HUDEP-2 (cell line): ENCODE measurements at regions not wholly inside any gene's neighbourhood (a gene's known extent, or its start where the extent isn't known, plus 50 kb on each side); places are given as distances from the start of the nearest gene placed in this dataset.
"Not testable (repeated sequence)": the region's sequence is repeated elsewhere in the genome, so short reads cannot be mapped to it uniquely, and the experiment has no call there.

Experiments
- DNase-seq, 76 experiments: peaks; one replicate each; lab custom pipeline; 2025; ENCODE audit not compliant: unreplicated experiment in 76 of 76; lab: John Stamatoyannopoulos, UW

DNA sequence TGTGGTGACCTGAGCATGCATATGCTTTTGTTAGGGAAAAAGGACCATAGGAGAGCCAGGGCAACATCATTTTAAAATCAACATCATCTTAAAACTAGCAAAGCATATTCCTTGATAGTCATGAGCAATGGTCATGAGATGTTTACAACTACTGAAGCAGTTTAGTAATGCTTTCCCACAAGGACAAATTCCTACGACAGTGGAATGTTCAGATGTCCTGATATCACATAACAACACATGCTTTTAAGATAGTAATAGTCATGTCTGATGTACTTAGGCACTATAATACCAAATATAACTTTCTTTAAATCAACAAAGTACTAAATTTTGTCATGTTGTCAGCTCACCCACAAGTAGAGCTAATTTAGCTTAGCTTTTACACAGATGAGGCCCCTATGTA lies 370.3 kb downstream of the HTR1B start:
- DNase-seq: no peak

DNA sequence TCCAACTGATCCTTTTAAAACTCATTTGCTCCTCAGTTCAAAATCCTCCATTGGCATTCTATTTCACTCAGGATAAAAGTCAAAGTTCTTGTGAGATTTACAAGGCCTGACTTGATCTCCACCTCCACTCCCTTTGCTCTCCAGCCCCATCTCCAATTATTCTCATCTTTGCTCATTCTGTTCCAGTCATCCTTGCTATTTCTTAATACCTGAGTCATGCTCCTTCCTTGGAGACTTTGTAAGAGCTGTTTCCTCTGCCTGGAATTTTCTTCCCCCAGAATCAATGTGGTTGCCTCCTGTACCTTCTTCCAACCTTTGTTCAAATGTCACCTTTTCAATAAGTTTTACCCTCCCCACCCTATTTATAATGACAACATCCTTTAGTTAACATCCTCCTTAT lies 373.5 kb downstream of the HTR1B start:
- no peak for DNase-seq

DNA sequence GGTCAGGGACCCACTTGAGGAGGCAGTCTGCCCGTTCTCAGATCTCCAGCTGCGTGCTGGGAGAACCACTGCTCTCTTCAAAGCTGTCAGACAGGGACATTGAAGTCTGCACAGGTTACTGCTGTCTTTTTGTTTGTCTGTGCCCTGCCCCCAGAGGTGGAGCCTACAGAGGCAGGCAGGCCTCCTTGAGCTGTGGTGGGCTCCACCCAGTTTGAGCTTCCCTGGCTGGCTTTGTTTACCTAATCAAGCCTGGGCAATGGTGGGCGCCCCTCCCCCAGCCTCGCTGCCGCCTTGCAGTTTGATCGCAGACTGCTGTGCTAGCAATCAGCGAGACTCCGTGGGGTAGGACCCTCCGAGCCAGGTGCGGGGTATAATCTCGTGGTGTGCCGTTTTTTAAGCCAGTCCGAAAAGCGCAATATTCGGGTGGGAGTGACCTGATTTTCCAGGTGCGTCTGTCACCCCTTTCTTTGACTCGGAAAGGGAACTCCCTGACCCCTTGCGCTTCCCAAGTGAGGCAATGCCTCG lies 375.4 kb downstream of the HTR1B start:
- DNase-seq: not testable (repeated sequence)

DNA sequence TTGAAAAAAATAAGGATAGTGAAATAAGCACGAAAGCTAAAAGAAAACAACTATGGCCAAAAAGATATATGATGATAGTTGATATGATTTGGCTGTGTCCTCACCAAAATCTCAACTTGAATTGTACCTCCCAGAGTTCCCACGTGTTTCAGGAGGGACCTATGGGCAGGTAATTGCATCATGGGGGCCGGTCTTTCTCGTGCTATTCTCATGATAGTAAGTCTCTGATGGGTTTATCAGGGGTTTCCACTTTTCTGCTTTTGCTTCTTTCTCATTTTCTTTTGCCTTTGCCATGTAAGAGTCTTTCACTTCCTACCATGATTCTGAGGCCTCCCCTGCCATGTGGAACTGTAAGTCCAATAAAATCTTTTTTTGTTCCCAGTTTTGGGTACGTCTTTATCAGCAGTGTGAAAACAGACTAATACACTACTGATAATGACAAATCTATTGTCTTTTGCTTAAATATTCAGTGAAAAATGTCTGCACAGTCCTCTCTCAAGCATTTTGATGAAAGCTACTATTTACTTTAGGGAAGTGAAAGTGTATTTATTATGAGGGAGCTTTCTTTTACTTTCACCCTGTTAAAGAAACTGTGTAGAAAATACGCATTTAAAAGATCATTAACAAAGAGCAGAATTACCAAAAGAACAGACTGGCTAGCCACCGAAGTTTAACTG lies 389.1 kb downstream of the HTR1B start:
- DNase-seq: no peak

DNA sequence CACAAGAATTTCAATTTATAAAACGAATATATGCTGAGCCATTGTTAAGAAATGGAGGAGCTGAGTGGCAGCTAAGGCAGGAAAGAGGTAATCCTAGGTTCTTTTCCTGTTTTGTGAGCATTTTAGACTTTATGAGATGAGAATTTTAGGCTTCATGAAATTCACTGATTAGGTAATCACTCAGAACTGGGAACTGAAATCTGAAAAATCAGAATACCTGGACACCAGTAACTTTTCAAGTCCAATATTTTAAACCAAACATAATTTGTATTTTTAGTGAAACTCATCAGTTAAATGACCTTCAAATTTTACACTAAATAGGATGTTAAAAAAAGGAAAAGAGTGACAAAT lies 389.9 kb downstream of the HTR1B start:
- no peak for DNase-seq

DNA sequence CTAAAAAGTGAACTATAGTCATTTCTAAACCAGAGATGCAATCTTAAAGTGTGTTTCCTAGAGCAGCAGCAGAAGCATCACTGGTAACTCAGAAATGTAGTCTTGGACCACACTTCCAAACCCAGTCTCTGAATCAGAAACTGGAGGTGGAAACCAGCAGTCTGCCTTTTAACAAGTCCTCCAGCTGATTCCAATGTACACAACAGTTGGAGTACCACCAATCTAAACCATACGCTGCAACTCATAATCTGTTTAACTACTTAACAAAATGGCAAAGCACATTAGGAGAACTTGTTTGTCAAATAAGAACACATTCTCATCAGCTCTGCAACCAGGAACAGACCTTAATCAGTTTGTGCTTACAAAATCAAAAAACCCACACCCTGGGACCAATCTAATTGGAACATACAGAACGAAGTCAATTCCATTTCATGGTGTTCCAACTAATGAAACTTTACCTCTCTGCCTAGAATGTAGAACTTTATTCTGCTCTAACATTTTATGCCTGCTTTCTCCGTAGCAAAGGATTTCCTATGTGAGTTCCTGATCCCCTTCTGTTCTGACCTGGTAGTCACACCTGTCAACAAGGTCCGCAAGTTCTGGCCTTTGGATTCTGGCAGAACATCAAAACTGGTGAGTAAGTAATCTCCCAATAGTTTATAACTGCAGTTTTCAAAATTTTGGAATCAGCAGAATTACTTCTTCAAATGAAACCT lies 390.4 kb downstream of the HTR1B start:
- no peak for DNase-seq

DNA sequence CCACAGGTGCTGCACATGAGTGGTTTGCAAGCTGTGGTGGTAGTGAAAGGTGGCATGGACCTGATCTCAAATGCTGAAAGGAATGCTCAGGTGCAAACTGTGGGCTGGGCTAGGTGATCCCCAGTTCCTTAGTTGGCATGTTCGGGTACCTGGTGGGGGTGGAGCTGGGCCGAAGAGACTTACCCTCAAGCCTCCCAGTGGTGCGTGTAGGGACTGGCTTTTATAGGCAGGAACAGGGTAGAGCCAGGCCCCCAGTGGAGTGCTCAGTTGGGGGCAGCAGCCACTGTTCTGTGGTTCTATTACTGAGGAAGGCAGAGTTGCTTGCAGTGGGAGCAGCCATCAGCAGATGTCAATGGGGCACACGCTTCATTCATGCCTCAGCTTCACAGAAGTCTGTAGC lies 399.8 kb downstream of the HTR1B start:
- no peak for DNase-seq

DNA sequence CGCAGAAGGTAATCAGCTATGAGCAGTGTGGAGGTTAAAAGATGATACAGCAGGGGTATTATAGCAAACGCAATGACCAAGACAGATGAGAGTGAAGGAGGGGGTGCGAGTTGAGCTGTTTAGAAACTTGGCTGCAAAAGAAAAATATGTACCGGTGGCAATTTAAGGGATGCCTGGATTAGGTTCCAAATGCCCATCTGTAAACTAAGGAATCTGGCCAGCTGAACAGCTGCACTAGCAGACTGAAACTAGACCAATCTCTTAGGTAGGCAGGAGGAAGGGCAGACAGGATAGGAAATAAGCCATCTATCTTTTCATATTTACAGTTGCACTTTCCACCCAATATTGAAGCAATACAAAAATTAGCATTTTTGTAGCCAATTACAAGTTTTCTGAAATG lies 407.6 kb downstream of the HTR1B start:
- no peak for DNase-seq

DNA sequence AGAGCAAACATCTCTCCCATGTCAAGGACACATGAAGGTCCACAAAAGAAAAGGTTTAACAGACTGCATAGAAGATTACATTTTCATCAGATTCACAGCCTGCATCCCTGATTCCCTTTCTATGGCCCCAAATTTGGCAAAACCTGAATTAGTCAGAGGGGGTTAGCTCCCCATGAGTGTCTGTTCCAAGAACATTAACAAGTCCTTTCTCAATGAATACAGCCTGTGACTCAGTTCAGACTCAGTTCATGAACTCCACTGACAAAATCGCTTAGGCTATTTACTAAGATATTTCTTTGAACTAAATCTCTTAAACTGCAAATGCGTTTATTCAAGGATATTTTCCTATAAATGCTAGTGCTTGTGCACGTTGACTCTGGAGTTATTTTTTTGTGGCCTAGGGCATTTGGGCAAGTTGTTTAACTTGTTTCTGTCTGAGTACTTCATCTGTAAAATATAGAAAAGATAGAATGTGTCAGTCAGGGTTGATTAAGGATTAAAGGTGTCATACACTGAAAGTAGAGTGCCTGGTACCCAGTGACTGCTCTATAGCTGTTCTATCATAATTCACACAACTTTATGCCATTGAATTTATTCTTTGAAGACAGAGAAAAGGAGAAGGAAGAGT lies 422.6 kb downstream of the HTR1B start:
- DNase-seq: no peak

DNA sequence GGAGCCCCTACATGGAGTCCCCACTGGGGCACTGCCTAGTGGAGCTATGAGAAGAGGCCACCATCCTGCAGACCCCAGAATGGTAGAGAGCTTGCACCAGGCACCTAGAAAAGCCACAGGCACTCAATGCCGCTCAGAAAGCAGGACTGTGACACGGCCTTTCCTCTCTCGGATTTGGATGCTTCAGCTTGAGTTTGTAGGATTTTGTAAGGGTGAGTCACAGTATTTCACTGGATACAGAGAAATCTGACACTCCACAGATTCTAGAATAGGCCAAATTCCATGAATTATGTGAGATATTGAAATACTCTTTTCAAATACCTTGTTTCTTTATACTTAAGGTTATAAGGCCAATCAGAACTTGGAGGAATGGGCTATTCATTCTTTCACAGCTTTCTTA lies 424.5 kb downstream of the HTR1B start:
- no peak for DNase-seq

DNA sequence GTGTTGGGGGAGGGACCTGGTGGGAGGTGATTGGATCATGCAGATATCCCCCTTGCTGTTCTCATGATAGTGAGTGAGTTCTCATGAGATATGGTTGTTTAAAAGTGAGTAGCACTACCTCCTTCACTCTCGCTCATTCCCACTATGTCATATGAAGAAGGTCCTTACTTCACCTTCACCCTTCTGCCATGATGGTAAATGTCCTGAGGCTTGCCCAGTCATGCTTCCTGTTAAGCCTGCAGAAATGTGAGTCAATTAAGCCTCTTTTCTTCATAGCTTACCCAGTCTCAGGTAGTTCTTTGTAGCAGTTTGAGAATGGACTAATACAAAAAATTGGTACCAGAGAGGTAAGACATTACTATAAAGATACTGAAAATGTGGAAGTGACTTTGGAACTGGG lies 425.9 kb downstream of the HTR1B start:
- DNase-seq: no peak

DNA sequence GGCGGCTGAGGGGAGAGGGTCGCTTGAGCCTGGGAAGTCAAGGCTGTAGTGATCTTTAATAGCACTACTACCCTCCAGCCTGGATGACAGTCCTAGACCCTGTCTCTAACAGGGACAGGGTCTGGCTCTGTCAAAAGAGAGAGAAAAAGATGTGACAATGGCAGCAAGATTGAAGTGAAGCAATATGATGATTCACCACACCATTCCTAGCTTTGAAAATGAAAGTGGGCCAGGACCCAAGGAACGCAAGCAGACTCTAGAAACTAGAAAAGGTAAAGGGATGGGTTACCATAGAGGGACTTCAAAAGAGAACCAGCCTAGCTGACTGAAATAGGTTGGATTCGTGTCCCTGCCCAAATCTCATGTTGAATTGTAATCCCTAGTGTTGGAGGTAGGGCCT lies 426.9 kb downstream of the HTR1B start:
- no peak for DNase-seq

DNA sequence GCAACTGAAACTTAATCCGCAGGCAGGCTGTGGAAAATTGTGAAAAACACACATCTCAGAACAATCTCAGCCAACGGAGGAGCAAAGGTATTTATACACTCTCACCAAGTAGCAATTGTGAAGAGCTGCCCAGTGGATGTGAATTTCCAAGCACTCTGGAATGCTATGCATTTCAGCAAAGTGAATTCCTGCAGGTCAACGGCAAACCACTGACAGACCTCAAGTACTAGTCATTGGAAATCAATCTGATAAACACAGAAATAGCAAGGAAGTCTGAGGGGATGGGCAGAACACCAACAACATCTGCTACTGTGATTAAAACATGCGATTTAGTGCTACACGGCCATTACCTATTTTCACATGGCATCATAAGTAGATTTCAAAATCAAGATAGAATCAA lies 429.1 kb downstream of the HTR1B start:
- DNase-seq: no peak

DNA sequence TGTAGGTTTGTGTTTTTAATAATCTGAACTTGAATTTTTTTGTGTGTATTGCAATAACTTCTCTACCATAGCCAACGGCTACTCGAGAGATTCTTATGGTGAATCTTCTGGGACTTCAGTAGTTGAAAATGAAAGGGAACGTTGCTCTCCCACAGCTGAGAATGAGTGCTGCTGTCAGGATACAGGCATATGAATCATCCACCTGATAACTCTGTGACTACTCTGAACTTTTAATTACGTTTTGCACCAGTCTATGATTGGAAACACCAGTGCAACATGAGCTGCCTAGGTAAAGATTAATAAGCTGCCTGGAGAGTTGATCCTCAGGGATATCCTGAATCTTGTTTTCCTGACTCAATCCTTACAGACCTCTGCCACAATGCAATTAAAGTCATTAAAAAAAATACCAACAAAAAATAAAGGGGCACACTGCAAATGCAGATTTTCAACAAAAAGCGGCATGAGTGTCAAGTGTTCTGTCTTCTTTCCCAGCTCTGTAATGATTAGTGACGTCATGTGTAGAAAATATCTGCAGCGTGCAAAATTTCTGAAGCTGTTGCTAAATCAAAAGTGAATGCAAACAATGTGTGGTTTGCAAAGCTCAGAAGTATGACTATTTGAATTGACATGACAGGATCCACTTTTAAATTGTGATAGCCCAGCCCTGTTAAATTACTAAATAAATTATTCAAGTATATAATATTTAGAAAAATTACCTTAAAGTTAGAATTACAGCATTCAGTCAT lies 432.2 kb downstream of the HTR1B start:
- DNase-seq: no peak

DNA sequence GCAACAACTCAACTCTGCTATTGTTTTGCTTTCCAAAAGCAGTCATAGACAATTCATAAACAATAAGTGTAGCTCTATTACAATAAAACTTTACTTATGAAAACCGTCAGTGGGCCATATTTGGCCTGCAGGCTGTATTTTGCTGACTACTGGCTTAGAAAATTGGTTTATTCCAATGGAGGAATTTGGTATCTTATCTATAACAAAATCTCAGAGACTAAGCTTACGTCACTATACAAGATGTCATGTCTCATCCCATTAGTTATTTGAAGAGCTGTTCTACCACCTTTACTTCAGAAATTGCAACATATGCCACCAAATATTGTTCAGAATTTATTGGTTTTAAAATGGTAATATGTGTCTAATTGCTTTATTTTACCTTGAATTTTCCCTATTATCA lies 436.9 kb downstream of the HTR1B start:
- DNase-seq: no peak

DNA sequence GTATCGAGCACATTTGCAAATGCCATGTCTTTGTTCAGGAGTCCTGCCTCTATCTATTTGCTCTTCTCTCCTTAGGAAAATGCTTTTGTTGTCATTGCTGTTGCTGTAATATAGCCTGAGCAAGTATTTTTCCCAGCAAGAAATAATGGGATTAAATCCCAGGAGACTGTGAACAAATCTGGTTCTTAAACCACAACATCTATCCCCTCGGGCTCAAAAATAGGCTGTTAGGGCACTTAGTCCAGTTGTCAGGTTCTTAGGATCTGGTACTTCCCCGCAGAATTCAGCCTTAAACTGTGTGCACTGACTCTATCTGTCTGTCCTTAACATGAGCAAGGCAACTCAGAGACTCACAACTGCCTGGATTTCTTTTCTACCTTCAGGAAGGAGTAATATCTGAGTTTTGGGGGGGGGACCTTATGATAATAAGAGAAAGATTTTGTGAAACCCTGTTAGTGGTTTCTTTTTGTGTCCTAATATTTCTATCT lies 437.5 kb downstream of the HTR1B start:
- DNase-seq: no peak

DNA sequence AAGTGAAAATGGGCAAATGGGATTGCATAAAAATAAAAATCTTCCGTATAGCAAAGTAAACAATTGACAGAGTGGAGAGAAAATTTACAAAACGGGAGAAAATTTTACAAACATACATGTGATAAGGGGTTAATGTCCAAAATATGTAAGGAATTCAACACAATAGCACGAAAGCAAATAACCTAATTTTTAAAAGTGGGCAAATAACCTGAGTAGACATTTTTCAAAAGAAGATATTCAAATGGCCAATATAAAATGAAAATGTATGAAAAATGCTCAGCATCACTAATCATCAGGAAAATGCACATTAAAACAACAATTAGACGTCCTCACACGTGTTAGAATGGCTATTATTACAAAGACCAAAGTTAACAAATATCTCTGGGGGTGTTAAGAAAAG lies 441.5 kb downstream of the HTR1B start:
- no peak for DNase-seq

DNA sequence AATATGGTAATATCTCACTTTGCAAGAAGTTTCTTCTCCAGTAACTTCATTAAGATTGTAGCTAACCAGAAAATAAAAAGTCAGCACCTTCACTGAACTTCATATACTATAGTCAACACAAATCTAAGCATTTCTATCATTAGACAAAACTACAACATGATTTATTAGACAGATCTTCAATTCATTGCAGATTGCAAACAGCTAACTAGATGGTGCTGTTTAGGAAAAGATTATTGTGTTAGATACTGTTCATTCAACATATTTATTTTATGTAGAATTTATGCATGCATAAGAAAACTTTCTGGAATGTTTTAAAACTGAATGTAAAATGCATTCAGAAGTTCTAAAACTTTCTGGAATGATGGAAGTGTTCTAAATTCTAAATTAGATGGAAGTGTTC lies 442.1 kb downstream of the HTR1B start:
- no peak for DNase-seq

DNA sequence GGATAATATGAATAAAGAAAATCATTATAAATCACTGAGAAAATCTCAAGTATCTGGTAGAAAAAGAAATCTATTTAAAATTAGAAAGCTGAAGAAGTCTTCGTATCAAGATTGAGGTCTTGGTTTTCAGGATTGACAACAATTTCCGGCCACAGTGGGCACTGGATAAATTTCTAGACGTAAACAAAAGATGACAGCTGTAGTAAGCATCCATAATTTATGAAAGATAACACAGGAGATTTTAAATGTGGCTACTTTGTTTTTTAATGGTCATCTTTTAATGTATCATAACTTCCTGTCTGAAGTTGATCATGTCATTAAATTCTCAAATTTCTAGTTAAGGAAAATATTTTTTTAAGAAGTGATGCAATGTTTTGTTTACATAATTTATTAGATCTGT lies 444.2 kb downstream of the HTR1B start:
- no peak for DNase-seq

DNA sequence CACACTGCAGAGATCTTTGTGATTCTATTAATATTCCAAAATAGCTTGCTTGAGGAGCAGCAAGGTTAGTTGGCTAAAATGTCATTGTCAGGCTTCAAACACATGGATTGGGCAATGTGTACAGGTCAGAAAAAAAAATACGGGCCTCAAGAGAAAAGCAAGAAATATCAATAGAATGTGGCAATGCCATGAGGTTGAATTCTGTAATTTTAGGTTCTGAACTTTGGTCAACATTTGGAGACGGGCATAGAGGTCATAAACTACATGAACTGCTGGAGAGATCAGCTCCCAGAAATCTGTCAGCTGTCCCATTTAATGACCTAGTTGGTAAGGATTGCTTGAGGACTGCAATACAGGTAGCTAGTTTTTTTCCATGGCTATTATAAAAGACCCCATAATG lies 445.8 kb downstream of the HTR1B start:
- no peak for DNase-seq

DNA sequence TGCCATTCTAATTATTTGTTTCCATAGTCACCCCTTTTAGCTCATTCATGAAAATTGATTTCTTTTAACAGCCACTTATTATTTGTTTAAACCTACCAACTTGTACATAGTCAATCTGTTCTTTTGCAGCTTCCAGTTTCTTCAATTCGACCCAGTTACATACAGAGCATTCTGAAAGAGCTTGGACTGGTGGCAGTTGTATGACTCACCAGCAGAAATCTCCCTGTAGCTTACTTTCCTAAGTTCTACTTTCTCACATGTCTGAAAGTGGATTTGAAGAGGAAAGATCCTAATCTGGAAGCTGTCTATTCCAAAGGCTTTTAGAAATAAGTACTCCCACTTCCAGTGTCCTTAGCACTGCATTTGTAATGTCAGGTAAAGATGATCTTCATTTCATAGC lies 447.9 kb downstream of the HTR1B start:
- no peak for DNase-seq
